A673 (cell line): ENCODE measurements at regions not wholly inside any gene's neighbourhood (a gene's known extent, or its start where the extent isn't known, plus 50 kb on each side); places are given as distances from the start of the nearest gene placed in this dataset.

Experiments
- EZH2 ChIP-seq: fragments of 200-600 bp; sonication (generic); IDR thresholded peaks from 2 replicates; pipeline ENCODE4 v1.6.1; 2017; ENCODE audit warnings: borderline replicate concordance, low read depth, mild to moderate bottlenecking, mixed read lengths, antibody characterized with exemption, low read length; ENCODE audit not compliant: poor library complexity, severe bottlenecking
- TF ChIP-seq, protein P1 (sequence below): fragments of 300-800, 200-600 bp; sonication (generic); conservative IDR thresholded peaks from 2 replicates; pipeline ENCODE4 v1.5.1; 2017; ENCODE audit warnings: low read depth, mild to moderate bottlenecking, antibody characterized with exemption, low read length, moderate library complexity, mixed read lengths

DNA sequence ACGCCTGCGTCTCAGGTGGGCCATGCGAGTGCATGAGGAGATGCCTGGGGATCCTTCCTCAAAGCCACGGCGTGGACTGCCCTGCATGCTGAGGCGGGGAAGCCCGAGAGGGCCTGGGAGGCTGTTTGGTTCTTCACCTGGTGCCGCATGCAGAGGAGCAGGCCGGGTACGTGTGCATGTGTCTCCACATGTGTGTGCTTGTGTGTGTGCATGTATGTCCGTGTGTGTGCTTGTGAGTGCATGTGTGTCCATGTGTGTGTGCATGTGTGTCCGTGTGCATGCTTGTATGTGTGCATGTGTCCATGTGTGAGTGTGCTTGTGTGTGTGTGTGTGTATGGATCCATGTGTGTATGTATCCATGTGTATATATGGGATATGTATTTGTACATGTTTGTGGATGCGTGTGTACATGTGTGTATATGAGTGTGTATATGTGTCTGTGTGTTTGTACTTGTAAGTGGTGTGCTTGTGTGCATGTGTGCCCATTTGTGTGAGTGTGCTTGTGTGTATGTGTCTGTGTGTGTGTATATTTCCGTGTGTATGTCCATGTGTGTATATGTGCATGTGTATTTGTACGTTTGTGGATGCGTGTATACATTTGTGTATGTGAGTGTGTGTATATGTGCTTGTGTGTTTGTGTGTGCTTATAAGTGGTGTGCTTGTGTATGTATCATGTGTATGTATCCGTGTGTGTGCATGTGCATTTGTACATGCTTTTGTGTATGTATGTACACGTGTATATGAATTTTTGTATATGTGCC is 79.0 kb downstream of the PTGR3 start:
- TF ChIP-seq, protein P1, sequence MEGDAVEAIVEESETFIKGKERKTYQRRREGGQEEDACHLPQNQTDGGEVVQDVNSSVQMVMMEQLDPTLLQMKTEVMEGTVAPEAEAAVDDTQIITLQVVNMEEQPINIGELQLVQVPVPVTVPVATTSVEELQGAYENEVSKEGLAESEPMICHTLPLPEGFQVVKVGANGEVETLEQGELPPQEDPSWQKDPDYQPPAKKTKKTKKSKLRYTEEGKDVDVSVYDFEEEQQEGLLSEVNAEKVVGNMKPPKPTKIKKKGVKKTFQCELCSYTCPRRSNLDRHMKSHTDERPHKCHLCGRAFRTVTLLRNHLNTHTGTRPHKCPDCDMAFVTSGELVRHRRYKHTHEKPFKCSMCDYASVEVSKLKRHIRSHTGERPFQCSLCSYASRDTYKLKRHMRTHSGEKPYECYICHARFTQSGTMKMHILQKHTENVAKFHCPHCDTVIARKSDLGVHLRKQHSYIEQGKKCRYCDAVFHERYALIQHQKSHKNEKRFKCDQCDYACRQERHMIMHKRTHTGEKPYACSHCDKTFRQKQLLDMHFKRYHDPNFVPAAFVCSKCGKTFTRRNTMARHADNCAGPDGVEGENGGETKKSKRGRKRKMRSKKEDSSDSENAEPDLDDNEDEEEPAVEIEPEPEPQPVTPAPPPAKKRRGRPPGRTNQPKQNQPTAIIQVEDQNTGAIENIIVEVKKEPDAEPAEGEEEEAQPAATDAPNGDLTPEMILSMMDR = no peak
- no peak for TF ChIP-seq EZH2
